ENCODE measurements at regions not wholly inside any gene's neighbourhood (a gene's known extent, or its start where the extent isn't known, plus 50 kb on each side); places are given as distances from the start of the nearest gene placed in this dataset.
"Not testable (repeated sequence)": the region's sequence is repeated elsewhere in the genome, so short reads cannot be mapped to it uniquely, and the experiment has no call there.

DNA sequence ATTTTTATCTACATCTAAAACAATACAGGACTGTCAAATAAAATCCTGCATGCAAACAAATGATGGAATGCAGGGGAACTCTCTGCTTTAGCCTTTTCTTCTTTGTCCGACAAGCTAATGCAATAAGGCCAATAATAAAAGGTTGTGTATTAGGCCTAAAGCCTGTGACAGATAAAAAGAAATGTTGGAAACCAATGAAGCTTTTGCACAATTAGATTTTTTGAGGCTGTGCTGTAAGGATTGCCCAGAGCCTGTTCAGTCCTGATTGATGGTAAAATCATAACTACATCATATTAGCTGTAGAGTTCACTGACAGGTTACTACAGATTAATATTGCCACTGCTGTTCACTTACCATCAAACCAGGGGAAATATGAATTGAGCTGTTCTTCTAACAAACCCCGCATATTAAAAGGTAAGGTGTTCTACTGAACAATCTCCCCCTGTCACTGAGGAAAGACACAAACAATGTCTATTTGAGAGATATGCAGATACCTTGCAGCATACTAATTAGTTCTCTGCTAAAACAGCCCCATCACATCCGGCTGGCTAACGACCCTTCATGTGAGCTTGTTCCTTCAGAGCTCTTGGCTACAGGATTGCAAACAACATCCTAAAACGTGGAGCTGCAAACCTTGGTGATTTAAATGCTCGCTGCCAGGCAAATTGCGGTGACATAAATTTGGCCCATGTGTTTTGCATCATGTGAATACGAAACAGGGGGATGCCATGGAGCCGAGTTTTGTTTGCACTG, 305.4 kb downstream of the MTX2 start:
- no peak overlapping the region for H3K4me3 ChIP-seq
- TF ChIP-seq, protein P1, sequence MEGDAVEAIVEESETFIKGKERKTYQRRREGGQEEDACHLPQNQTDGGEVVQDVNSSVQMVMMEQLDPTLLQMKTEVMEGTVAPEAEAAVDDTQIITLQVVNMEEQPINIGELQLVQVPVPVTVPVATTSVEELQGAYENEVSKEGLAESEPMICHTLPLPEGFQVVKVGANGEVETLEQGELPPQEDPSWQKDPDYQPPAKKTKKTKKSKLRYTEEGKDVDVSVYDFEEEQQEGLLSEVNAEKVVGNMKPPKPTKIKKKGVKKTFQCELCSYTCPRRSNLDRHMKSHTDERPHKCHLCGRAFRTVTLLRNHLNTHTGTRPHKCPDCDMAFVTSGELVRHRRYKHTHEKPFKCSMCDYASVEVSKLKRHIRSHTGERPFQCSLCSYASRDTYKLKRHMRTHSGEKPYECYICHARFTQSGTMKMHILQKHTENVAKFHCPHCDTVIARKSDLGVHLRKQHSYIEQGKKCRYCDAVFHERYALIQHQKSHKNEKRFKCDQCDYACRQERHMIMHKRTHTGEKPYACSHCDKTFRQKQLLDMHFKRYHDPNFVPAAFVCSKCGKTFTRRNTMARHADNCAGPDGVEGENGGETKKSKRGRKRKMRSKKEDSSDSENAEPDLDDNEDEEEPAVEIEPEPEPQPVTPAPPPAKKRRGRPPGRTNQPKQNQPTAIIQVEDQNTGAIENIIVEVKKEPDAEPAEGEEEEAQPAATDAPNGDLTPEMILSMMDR (IDR thresholded peaks at IDR 0.05) = no peak
- H3K27ac ChIP-seq = no peak overlapping the region
- no peaks in the 10 kb centered on the region for H3K9me3 ChIP-seq
- H3K36me3 ChIP-seq = no peaks in the 10 kb centered on the region
- peaks cover 0 to 6% of the 10 kb centered on the region in 2 donors for H3K27me3 ChIP-seq
- H3K4me1 ChIP-seq = no peaks in the 10 kb centered on the region
- DNase-seq = no peak
- intact Hi-C loops (cut with DNase I; ENCODE audit: low total_unique reads) = no loop called here

DNA sequence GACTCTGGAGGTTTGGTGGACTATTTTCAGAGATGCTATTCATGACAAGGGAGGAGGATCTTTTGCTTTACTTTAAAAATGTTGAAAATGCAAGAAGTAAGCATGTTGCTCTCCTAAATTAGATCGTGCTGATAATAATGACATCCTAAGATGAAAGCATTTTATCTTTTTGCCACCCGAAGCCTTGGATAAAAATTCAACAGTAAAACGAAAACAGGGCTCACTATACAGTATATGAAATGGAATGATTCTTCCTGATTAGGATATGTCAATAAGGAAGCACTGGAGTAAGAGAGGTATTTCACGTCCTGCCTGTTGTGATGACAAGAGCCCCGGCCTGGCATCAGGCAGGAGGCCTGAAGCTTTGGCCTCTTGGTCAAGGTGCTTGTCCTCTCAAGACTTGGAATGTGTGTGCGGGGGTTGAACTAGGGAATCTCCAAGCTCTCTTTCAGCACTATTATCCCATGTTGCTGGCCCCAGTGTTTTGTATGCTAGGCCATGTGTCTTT, 306.0 kb downstream of the MTX2 start:
- no peak overlapping the region for H3K4me3 ChIP-seq
- H3K9me3 ChIP-seq = no peaks in the 10 kb centered on the region
- H3K36me3 ChIP-seq = no peaks in the 10 kb centered on the region
- intact Hi-C loops (cut with DNase I; ENCODE audit: low total_unique reads) = no loop called here
- no peaks in the 10 kb centered on the region for H3K4me1 ChIP-seq
- no peak for DNase-seq
- H3K27ac ChIP-seq = no peak overlapping the region
- TF ChIP-seq, protein P1 (IDR thresholded peaks at IDR 0.05) = no peak
- H3K27me3 ChIP-seq = peaks cover 0 to 6% of the 10 kb centered on the region in 2 donors

DNA sequence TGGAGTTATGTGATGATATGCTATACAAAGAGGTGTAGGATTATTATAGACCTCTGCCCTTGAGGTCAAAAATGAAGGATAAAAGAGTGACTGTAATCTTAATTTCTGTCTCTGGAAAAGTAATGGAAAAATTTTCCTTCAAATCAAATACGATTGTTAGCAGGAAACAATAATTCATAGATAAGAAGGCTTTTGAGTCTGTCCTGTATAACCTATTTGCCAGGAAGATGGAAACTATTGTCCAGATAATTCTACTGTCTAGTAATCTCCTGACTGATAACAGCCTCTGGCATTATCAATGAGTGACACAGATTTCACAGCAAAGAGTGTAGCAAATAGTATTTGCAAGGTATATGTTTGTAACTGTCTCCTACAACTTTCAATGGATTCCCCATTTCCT, 307.8 kb downstream of the MTX2 start:
- Histone ChIP-seq H3K4me1 (no peaks in the 10 kb centered on the region), H3K27ac (no peak overlapping the region), H3K36me3 (no peaks in the 10 kb centered on the region), H3K4me3 (no peak overlapping the region), H3K27me3 (peaks cover 0 to 6% of the 10 kb centered on the region in 2 donors), H3K9me3 (no peaks in the 10 kb centered on the region)
- TF ChIP-seq, protein P1 (IDR thresholded peaks at IDR 0.05) = no peak
- no peak for DNase-seq
- intact Hi-C loops (cut with DNase I; ENCODE audit: low total_unique reads) = no loop called here

DNA sequence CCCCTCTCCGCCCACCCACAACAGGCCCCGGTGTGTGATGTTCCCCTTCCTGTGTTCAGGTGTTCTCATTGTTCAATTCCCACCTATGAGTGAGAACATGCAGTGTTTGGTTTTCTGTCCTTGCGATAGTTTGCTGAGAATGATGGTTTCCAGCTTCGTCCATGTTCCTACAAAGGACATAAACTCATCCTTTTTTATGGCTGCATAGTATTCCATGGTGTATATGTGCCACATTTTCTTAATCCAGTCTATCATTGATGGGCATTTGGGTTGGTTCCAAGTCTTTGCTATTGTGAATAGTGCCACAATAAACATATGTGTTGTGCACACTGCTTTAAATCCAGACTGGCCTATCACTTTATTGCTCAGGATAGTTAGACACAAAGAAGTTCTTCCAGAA, 309.1 kb downstream of the MTX2 start:
- H3K9me3 ChIP-seq; DNase-seq; H3K4me3 ChIP-seq; H3K36me3 ChIP-seq; H3K4me1 ChIP-seq; H3K27me3 ChIP-seq; H3K27ac ChIP-seq; intact Hi-C loops (cut with DNase I; ENCODE audit: low total_unique reads): not testable (repeated sequence)

DNA sequence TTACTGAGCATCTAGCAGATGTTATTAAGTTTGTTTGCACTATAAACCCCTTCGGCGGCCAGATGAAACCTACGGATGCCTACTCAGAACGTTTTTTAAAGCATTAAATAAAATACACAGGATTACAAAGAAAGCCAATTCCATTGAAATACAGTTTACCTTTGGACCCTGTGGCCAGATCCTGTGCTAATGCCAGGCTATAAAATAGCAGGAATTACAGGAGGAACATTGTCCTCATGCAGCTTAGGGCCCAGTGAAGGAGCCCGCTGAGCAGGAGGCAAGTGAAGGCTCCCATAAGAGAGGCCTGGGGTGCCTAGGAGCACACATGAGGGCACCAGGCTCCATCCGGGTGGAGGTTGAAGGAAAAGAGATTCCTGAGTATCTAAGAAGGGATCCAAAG, 310.4 kb downstream of the MTX2 start:
- TF ChIP-seq, protein P1 (IDR thresholded peaks at IDR 0.05) = no peak
- Histone ChIP-seq H3K9me3 (no peaks in the 10 kb centered on the region), H3K36me3 (no peaks in the 10 kb centered on the region), H3K27ac (no peak overlapping the region), H3K27me3 (no peaks in the 10 kb centered on the region), H3K4me3 (no peak overlapping the region), H3K4me1 (no peaks in the 10 kb centered on the region)
- no peak for DNase-seq
- intact Hi-C loops (cut with DNase I; ENCODE audit: low total_unique reads) = no loop called here

DNA sequence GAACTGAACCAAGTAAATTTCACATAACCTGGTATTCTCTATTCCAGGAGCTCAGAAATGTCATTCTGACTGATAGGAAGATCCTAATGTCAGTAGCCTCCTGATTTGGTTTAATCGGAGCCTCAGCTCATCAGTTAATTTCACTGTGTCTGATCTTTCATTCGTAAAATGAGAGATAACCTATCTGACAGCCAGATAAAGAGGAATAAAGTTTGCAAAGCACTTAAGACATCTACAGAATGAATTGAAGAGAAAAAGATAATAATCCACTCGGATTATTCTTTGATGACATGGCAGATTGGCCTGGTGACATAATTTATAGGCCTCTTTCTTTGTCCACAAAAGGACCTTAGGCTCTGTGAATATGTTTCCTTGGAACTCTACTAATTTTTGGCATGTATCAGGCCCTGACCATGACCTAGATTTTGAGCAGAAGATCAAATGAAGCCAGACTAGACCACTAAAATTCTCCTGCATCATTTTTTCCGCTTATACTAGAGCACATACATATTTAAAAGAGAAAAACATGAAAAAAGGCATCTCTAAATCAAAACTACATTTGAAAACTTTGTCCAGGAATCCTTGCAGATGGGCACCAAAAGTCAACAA, 312.4 kb downstream of the MTX2 start:
- intact Hi-C loops (cut with DNase I; ENCODE audit: low total_unique reads) = no loop called here
- Histone ChIP-seq H3K27ac (no peak overlapping the region), H3K36me3 (no peaks in the 10 kb centered on the region), H3K4me3 (no peak overlapping the region), H3K9me3 (no peaks in the 10 kb centered on the region), H3K4me1 (no peaks in the 10 kb centered on the region), H3K27me3 (no peaks in the 10 kb centered on the region)
- DNase-seq = no peak
- TF ChIP-seq, protein P1 (IDR thresholded peaks at IDR 0.05) = no peak

Data from tibial artery (tissue), 4 donors.